Fibroblast of skin of scalp (primary cell): ENCODE measurements at regions not wholly inside any gene's neighbourhood (a gene's known extent, or its start where the extent isn't known, plus 50 kb on each side); places are given as distances from the start of the nearest gene placed in this dataset.

ENCODE experiments used
- DNase-seq: peaks from one replicate; pipeline ENCODE4 v3.0.0-alpha.2; 2013

GRCh38 chr20:40738976-40739375 lies 49.9 kb upstream of the MAFB start:
- DNase-seq, result no peak

GRCh38 chr20:40739841-40740240 lies 50.8 kb upstream of the MAFB start:
- no peak for DNase-seq

GRCh38 chr20:40741507-40742106 lies 52.6 kb upstream of the MAFB start:
- DNase-seq, result peak; percentile 25

- DNase-seq, result no peak
These were observed 54.2 kb upstream of the MAFB start for GRCh38 chr20:40743141-40743775.

GRCh38 chr20:40744072-40744817 lies 55.2 kb upstream of the MAFB start:
- no peak for DNase-seq

- no peak for DNase-seq
These were observed 55.8 kb upstream of the MAFB start for GRCh38 chr20:40744818-40745175.

- DNase-seq, result no peak
These were observed 57.2 kb upstream of the MAFB start for GRCh38 chr20:40746251-40746650.

GRCh38 chr20:40748182-40748581 lies 59.1 kb upstream of the MAFB start:
- DNase-seq, result no peak

GRCh38 chr20:40749985-40750506 lies 61.0 kb upstream of the MAFB start:
- DNase-seq, result no peak

GRCh38 chr20:40750541-40751035 lies 61.6 kb upstream of the MAFB start:
- DNase-seq, result no peak

- DNase-seq, result no peak
These were observed 64.4 kb upstream of the MAFB start for GRCh38 chr20:40753472-40753871.

- no peak for DNase-seq
These were observed 65.4 kb upstream of the MAFB start for GRCh38 chr20:40754339-40754943.

- DNase-seq, result no peak
These were observed 68.1 kb upstream of the MAFB start for GRCh38 chr20:40757087-40757486.

- no peak for DNase-seq
These were observed 69.8 kb upstream of the MAFB start for GRCh38 chr20:40758790-40759189.

GRCh38 chr20:40760399-40760798 lies 71.4 kb upstream of the MAFB start:
- DNase-seq, result no peak

- DNase-seq, result peak; percentile 34
These were observed 74.7 kb upstream of the MAFB start for GRCh38 chr20:40763646-40764295.

GRCh38 chr20:40765814-40766480 lies 76.9 kb upstream of the MAFB start:
- no peak for DNase-seq

GRCh38 chr20:40766790-40767614 lies 78.0 kb upstream of the MAFB start:
- no peak for DNase-seq

GRCh38 chr20:40767615-40767924 lies 78.5 kb upstream of the MAFB start:
- no peak for DNase-seq

- DNase-seq, result no peak
These were observed 79.1 kb upstream of the MAFB start for GRCh38 chr20:40768105-40768504.

- no peak for DNase-seq
These were observed 80.7 kb upstream of the MAFB start for GRCh38 chr20:40769677-40770285.
